WERI-Rb-1 (cell line): ENCODE measurements at regions not wholly inside any gene's neighbourhood (a gene's known extent, or its start where the extent isn't known, plus 50 kb on each side); places are given as distances from the start of the nearest gene placed in this dataset.

ENCODE experiments used
- DNase-seq: peaks from one replicate; pipeline ENCODE4 v3.0.0-alpha.2; 2020
- H3K27ac ChIP-seq: fragments of 250-450 bp; sonication (Bioruptor Pico); 2 replicates; pipeline ENCODE4 v1.5.1; 2020; ENCODE audit warnings: mild to moderate bottlenecking, moderate library complexity
- H3K27me3 ChIP-seq: fragments of 250-450 bp; sonication (Bioruptor Pico); 2 replicates; pipeline ENCODE4 v1.5.1; 2021; ENCODE audit warnings: mild to moderate bottlenecking, low read depth, moderate library complexity; ENCODE audit not compliant: insufficient read depth, severe bottlenecking
- H3K36me3 ChIP-seq: fragments of 250-450 bp; sonication (Bioruptor Pico); 2 replicates; pipeline ENCODE4 v1.5.1; 2020; ENCODE audit warnings: mild to moderate bottlenecking, moderate library complexity
- H3K4me3 ChIP-seq: 2 replicates; pipeline ENCODE4 v1.5.1; 2011; ENCODE audit warnings: low read depth, mild to moderate bottlenecking, control low read depth, low read length
- H3K9me3 ChIP-seq: fragments of 250-450 bp; sonication (Bioruptor Pico); 2 replicates; pipeline ENCODE4 v1.5.1; 2021; ENCODE audit warnings: mild to moderate bottlenecking, moderate library complexity; ENCODE audit not compliant: severe bottlenecking
- TF ChIP-seq, protein P1 (sequence below): IDR thresholded peaks from 2 replicates; pipeline ENCODE4 v1.5.1; 2011; ENCODE audit warnings: low read depth, mild to moderate bottlenecking, control low read depth, inconsistent platforms, low read length

DNA sequence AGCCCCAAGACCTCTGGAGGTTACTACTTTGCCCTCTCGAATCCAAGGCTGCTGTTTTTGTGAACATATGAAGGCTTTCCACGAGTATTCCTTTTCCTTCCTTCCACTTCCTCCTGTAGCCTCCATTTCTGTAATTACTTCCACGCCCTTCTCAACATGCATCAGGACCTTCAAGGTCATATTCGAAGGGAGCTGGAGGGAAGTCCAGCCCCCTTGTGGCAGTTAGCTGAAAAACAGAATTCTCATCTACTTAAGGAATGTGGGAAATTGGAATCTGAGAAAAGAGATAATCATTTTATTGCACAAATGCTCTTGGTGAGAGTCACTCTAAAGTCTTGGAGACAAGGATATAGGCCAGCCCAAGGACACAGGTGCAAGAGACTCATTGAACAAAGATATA, 1000.2 kb downstream of the TDRD15 start:
- no peaks in the 10 kb centered on the region for H3K9me3 ChIP-seq
- DNase-seq, result no peak
- TF ChIP-seq, protein P1, sequence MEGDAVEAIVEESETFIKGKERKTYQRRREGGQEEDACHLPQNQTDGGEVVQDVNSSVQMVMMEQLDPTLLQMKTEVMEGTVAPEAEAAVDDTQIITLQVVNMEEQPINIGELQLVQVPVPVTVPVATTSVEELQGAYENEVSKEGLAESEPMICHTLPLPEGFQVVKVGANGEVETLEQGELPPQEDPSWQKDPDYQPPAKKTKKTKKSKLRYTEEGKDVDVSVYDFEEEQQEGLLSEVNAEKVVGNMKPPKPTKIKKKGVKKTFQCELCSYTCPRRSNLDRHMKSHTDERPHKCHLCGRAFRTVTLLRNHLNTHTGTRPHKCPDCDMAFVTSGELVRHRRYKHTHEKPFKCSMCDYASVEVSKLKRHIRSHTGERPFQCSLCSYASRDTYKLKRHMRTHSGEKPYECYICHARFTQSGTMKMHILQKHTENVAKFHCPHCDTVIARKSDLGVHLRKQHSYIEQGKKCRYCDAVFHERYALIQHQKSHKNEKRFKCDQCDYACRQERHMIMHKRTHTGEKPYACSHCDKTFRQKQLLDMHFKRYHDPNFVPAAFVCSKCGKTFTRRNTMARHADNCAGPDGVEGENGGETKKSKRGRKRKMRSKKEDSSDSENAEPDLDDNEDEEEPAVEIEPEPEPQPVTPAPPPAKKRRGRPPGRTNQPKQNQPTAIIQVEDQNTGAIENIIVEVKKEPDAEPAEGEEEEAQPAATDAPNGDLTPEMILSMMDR, result peak; percentile 42

DNA sequence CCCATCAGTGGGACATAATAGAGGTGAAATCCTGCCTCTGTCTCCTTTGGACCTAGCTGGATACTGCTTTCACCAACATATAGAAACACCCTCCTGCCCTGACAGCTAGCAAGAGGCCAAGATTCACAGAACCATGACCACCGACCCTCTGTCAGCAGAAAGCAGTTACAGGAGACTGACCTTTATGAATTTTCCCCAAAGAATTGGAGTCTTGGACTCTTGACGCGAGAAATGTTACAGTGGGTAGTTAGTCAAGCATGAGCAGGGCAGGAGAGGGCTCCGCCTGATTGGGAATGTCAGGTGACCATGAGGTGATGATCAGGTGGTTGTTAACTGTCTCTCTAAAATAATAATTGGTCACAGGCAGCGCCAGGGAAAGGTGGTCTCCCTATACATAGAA, 1002.3 kb downstream of the TDRD15 start:
- TF ChIP-seq, protein P1, result no peak
- Histone ChIP-seq H3K36me3 (no peaks in the 10 kb centered on the region), H3K4me3 (no peak overlapping the region), H3K27ac (no peak overlapping the region), H3K27me3 (no peaks in the 10 kb centered on the region), H3K9me3 (no peaks in the 10 kb centered on the region)
- no peak for DNase-seq

More for the DNA sequence above, 1000.2 kb downstream of the TDRD15 start:
- Histone ChIP-seq H3K27ac (no peak overlapping the region), H3K4me3 (no peak overlapping the region), H3K27me3 (no peaks in the 10 kb centered on the region), H3K36me3 (no peaks in the 10 kb centered on the region)

DNA sequence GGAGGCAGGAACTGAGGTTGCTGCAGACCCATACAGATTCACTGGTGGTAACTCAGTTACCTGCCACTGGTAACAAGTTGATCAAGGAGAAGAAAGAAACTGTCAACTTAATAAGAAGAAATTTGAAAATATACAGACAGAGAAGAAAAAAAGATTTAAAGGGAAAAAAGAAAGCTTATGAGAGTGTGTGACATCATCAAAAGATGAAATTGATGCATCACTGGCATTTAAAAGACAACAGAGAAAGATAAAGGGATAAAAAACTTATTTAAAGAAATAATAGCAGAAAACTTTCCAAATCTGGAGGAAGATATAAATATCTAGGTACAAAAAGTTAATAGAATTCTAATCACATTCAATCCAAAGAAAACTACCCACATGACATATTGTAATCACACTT, 1003.2 kb downstream of the TDRD15 start:
- Histone ChIP-seq H3K36me3 (no peaks in the 10 kb centered on the region), H3K27ac (no peak overlapping the region), H3K27me3 (no peaks in the 10 kb centered on the region), H3K4me3 (no peak overlapping the region), H3K9me3 (no peaks in the 10 kb centered on the region)
- DNase-seq, result no peak
- TF ChIP-seq, protein P1, result no peak

DNA sequence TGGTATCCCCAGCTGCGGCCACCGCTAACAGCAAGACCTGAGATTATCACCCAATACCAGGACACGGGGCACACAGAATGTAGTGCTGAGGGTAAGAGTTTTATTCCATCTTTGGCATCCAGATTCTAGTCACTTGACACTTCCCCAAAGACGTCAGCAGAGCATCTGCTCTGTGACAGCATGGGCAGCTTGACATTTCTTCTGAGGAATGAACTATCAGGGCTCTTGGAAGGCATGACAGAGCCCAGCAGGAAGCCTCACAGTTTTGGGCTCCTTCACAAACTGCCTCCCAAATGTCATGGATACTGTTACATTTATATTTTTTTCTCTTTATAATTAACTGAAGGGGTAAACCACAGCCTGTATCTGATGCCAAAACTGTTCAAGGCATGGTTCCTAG, 1010.7 kb downstream of the TDRD15 start:
- Histone ChIP-seq H3K27me3 (no peaks in the 10 kb centered on the region), H3K4me3 (no peak overlapping the region), H3K36me3 (no peaks in the 10 kb centered on the region), H3K9me3 (no peaks in the 10 kb centered on the region), H3K27ac (no peak overlapping the region)
- TF ChIP-seq, protein P1, result no peak
- DNase-seq, result no peak

DNA sequence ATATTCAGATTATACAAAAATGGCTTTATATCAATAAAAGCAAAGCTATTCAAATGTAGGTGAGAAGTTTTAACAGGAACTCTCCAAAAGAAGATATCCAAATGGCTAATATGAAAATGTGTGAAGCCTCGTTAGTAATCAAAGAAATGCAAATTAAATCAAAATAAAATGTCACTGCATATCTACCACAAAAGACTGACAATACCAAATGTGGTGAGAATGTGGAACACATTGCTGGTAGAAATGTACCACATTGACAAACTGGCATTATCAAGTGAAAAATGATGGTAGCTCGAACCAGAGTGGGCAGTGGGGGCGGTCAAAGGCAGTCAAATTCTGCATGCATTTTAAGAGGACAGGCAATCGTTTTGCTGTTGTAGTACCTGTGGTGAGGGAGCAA, 1012.7 kb downstream of the TDRD15 start:
- TF ChIP-seq, protein P1, result no peak

DNA sequence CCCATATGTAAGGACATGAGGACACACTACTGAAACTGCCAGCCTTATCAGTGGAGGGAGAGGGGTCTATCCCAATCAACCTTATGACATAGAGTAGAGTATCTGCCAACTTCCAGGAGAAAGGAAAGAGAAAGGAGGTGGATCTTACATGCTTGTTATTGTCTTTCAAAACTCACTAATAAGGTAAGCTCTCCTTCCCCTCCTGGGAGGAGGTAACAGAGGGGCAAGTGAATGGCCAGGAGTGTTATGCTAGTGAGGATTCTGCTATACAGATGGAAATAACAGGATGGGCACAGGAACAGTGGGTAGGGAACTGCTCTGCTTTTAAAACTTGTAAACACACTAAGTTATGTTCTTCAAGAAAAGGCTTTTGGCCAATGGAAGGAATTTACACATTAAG, 1020.1 kb downstream of the TDRD15 start:
- TF ChIP-seq, protein P1, result no peak
- Histone ChIP-seq H3K36me3 (no peaks in the 10 kb centered on the region), H3K4me3 (no peak overlapping the region), H3K27me3 (no peaks in the 10 kb centered on the region), H3K27ac (no peak overlapping the region), H3K9me3 (no peaks in the 10 kb centered on the region)
- DNase-seq, result no peak

More for the DNA sequence above, 1012.7 kb downstream of the TDRD15 start:
- Histone ChIP-seq H3K27me3 (no peaks in the 10 kb centered on the region), H3K4me3 (no peak overlapping the region), H3K27ac (no peak overlapping the region), H3K9me3 (no peaks in the 10 kb centered on the region), H3K36me3 (no peaks in the 10 kb centered on the region)
- DNase-seq, result no peak
